Kidney (tissue), 13 donors: ENCODE measurements at regions not wholly inside any gene's neighbourhood (a gene's known extent, or its start where the extent isn't known, plus 50 kb on each side); places are given as distances from the start of the nearest gene placed in this dataset.
A peak's percentile ranks its signal among the peaks of the same experiment; 100 is the strongest.

ENCODE experiments used
- DNase-seq, 5 donors: peaks; one replicate each; pipeline ENCODE4 v3.0.0-alpha.2; 2013 to 2020
- FAIRE-seq: peaks from 2 replicates; lab custom pipeline; 2012; peaks lifted over from hg19 to GRCh38; lab: Jason Lieb, UNC
- H3K27ac ChIP-seq, 2 donors: one replicate each; pipeline ENCODE4 v1.7.0; 2013; ENCODE audit warnings: low read depth in 2 of 2, low read length in 2 of 2, inconsistent platforms in 1 of 2
- H3K27me3 ChIP-seq: one replicate; pipeline ENCODE4 v1.7.1; 2013; ENCODE audit warnings: low read length, inconsistent platforms; ENCODE audit not compliant: control insufficient read depth, insufficient read depth
- H3K36me3 ChIP-seq, 3 donors: one replicate each; pipeline versions ENCODE4 v1.7.0 to v1.7.1; 2013; ENCODE audit warnings: low read length in 3 of 3, control low read depth in 1 of 3, inconsistent platforms in 1 of 3; ENCODE audit not compliant: insufficient read depth in 3 of 3, control insufficient read depth in 2 of 3
- H3K4me1 ChIP-seq, 3 donors: one replicate each; pipeline versions ENCODE4 v1.7.0 to v1.7.1; 2013; ENCODE audit warnings: low read length in 3 of 3, inconsistent platforms in 1 of 3, low read depth in 1 of 3; ENCODE audit not compliant: control insufficient read depth in 2 of 3, insufficient read depth in 2 of 3
- H3K4me3 ChIP-seq, 3 donors: one replicate each; pipeline versions ENCODE4 v1.7.0 to v1.8.1; 2013; ENCODE audit warnings: low read length in 3 of 3, control low read depth in 1 of 3, inconsistent platforms in 1 of 3
- H3K9ac ChIP-seq, 3 donors: one replicate each; pipeline versions ENCODE4 v1.7.0 to v1.7.1; 2013; ENCODE audit warnings: low read length in 3 of 3, control low read depth in 1 of 3, inconsistent platforms in 1 of 3
- H3K9me3 ChIP-seq, 3 donors: one replicate each; pipeline versions ENCODE4 v1.7.0 to v1.7.1; 2013; ENCODE audit warnings: low read length in 3 of 3, control low read depth in 1 of 3, inconsistent platforms in 1 of 3; ENCODE audit not compliant: control insufficient read depth in 2 of 3, insufficient read depth in 1 of 3
- intact Hi-C: fragments of 100-400 bp; cut with DNase I; formaldehyde crosslinking; loops from one replicate; pipeline ENCODE4 v1.11.1; 2022
- TF ChIP-seq, protein P1 (sequence below): IDR thresholded peaks from 3 replicates; pipeline ENCODE4 v1.5.1; 2012; ENCODE audit warnings: mild to moderate bottlenecking, moderate library complexity, borderline replicate concordance; ENCODE audit not compliant: insufficient read depth; ENCODE audit errors: extremely low read depth
- donor health status: control.
- donor health status: control.
- donor health status: control.
- donor health status: control.
- donor health status: control.
- donor health status: DM: yes; HTN: yes; CAD: no.
- donor health status: Normal renal cell carcinoma (clear cell type).

DNA sequence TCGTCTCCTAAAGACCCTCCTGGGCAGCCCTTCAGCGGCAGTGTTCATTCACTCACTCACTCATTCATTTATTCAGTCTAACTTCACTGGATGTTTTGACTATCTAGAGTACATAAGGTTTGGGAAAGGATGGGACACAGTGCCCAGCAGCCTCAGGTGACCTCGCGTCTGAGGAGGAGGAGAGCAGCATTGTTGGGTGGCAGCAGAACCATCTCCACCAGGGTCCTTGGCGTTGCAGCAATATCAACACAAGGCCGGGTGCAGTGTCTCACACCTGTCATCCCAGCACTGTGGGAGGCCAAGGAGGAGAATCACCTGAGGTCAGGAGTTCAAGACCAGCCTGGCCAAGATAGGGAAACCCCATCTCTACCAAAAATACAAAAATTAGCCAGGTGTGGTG is 408.0 kb downstream of the BRD1 start:
- H3K27ac ChIP-seq: no peak overlapping the region
- H3K4me1 ChIP-seq: no peaks in the 10 kb centered on the region
- no peak overlapping the region for H3K4me3 ChIP-seq
- peaks cover 0 to 3% (median 0%) of the 10 kb centered on the region in 3 donors for H3K9me3 ChIP-seq
- no peaks in the 10 kb centered on the region for H3K36me3 ChIP-seq
- TF ChIP-seq, protein P1, sequence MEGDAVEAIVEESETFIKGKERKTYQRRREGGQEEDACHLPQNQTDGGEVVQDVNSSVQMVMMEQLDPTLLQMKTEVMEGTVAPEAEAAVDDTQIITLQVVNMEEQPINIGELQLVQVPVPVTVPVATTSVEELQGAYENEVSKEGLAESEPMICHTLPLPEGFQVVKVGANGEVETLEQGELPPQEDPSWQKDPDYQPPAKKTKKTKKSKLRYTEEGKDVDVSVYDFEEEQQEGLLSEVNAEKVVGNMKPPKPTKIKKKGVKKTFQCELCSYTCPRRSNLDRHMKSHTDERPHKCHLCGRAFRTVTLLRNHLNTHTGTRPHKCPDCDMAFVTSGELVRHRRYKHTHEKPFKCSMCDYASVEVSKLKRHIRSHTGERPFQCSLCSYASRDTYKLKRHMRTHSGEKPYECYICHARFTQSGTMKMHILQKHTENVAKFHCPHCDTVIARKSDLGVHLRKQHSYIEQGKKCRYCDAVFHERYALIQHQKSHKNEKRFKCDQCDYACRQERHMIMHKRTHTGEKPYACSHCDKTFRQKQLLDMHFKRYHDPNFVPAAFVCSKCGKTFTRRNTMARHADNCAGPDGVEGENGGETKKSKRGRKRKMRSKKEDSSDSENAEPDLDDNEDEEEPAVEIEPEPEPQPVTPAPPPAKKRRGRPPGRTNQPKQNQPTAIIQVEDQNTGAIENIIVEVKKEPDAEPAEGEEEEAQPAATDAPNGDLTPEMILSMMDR: no peak
- FAIRE-seq: no peak
- intact Hi-C loops: no loop called here
- peak in 1 of 5 donors; percentile 29 for DNase-seq
- no peak overlapping the region for H3K9ac ChIP-seq
- no peaks in the 10 kb centered on the region for H3K27me3 ChIP-seq

DNA sequence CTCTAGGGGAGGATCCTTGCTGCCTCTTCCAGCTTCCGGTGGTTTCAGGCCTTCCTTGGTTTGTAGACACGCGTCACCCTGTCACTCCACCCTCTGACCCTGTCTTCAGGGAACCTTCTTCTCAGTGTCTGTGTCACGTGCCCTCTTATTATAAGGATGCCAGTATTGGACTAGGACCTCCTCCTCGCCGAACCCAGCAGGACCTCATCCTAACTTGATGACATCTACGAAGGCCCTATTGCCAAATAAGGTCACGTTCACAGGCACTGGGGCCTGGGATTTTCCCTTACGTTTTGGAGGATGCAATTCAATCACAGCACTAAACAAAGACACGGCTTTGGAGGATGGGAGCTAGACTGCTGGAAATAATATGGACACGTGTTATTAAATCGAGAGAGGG is 408.7 kb downstream of the BRD1 start:
- H3K9ac ChIP-seq: no peak overlapping the region
- no peaks in the 10 kb centered on the region for H3K36me3 ChIP-seq
- H3K27me3 ChIP-seq: no peaks in the 10 kb centered on the region
- DNase-seq (no peak), FAIRE-seq (no peak)
- H3K9me3 ChIP-seq: peaks cover 0 to 3% (median 0%) of the 10 kb centered on the region in 3 donors
- no peaks in the 10 kb centered on the region for H3K4me1 ChIP-seq
- H3K4me3 ChIP-seq: no peak overlapping the region
- H3K27ac ChIP-seq: no peak overlapping the region
- intact Hi-C loops: no loop called here
- TF ChIP-seq, protein P1: no peak

DNA sequence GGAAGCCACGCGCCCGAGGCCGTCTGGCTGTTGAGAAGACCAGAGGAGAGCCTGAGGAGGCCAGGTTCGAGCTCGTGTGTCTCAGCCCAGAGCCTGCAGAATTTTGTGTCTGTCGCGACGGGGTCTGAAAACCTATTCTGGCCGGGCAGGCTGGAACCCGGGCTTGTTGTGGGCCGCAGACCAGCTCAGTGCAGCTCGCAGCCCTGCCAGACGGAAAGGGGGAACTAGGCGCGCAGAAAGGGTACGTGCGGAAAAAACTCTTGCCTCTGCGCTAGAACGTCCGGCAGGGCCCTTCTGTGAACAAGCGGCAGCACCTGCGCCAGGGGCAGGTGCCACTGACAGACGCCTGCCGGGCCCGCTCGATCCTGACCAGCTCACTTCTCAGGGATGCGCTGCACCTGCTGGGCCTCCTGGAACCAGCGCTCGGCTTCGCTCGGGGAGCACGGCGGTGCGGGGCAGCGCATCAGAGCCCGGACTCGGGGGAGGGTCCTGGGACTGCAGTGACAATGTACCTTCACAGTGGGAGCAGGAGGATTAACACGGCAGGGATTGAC is 409.3 kb downstream of the BRD1 start:
- Histone ChIP-seq H3K27ac (no peak overlapping the region), H3K4me1 (no peaks in the 10 kb centered on the region), H3K36me3 (no peaks in the 10 kb centered on the region), H3K27me3 (no peaks in the 10 kb centered on the region), H3K9me3 (peaks cover 0 to 3% (median 0%) of the 10 kb centered on the region in 3 donors), H3K4me3 (no peak overlapping the region), H3K9ac (no peak overlapping the region)
- FAIRE-seq: no peak
- TF ChIP-seq, protein P1: no peak
- peak in 1 of 5 donors; percentile 46 for DNase-seq
- intact Hi-C loops: no loop called here

DNA sequence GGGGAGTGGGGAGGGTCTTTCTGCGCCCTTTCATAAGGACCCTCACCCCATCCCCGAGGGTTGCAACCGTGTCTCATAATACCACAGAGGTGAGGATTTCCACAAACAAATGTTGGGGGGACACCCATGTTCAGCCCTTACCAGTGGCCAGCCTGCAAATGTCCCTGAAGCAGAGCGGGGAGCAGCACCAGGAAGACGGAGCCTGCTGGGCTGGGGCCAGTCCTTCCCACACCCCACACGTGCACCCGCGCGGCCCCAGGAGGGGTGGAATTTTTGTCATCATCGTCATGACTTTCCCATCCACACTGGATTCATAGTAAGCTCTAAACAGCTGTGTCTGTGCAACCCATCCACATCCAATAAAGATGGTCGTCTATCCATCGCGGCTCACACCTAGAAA is 409.8 kb downstream of the BRD1 start:
- Histone ChIP-seq H3K4me3 (no peak overlapping the region), H3K27me3 (no peaks in the 10 kb centered on the region), H3K9ac (no peak overlapping the region), H3K9me3 (peaks cover 0 to 3% (median 0%) of the 10 kb centered on the region in 3 donors), H3K4me1 (no peaks in the 10 kb centered on the region), H3K36me3 (no peaks in the 10 kb centered on the region), H3K27ac (no peak overlapping the region)
- peak in 1 of 5 donors; percentile 24 for DNase-seq
- TF ChIP-seq, protein P1: no peak
- intact Hi-C loops: no loop called here
- FAIRE-seq: no peak
